Astrocyte (in vitro differentiated cells and primary cell): ENCODE measurements at regions not wholly inside any gene's neighbourhood (a gene's known extent, or its start where the extent isn't known, plus 50 kb on each side); places are given as distances from the start of the nearest gene placed in this dataset.

ENCODE experiments used
- CTCF ChIP-seq: IDR thresholded peaks from 2 replicates; pipeline ENCODE4 v1.5.1; 2011; ENCODE audit warnings: low read depth, mild to moderate bottlenecking, inconsistent platforms, low read length, moderate library complexity; ENCODE audit not compliant: insufficient read depth
- EZH2 ChIP-seq: IDR thresholded peaks from 2 replicates; pipeline ENCODE4 v1.6.1; 2012; ENCODE audit warnings: mild to moderate bottlenecking, low read length, inconsistent platforms; ENCODE audit not compliant: insufficient read depth

- TF ChIP-seq CTCF (no peak), EZH2 (no peak)
Observed at GRCh38 chr14:55523321-55523720, 56.7 kb upstream of the KTN1 start.
